ENCODE measurements at regions not wholly inside any gene's neighbourhood (a gene's known extent, or its start where the extent isn't known, plus 50 kb on each side); places are given as distances from the start of the nearest gene placed in this dataset.

DNA sequence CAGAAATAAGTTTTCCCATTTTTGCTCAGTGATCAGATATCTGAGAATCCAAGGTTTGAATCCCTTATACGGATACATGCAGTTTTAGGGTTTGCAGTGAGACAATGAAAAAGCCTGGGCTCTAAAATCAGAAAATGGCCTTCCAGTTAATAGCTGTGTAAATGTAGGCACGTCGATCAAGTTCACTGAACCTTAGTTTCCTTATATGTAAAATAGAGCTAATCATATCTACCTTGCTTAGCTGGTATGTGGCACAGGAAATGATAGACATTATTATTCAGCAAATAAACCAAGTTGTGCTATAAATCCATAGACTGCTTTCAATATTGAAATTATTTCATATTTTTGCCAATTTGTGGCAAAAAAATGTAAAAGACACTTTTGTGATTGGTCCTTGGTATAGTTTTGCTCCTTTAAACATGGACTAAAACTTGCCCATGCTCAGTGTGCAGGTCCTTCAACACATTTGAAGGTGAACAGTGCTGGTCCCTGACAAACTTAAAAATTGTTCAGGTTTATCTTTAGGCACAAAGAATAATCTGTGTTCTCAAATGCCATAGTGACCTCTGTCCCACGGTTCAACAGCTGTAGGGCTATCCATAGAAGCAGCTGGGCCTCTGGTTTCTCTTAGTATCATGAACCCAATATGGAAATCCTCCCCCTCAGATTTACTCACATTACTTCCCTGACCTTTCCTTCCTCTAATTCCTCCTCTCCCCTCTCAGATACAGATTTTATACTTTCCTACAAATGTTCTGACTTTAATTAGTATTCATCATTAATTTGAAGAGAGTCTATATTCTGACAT lies 51.0 kb downstream of the CCDC54 start:
- DNase-seq (ENCODE audit: low read depth in 1 of 2, low spot score in 1 of 2) = no peak

- peak; percentile 16 to 40 for DNase-seq (ENCODE audit: low read depth in 1 of 2, low spot score in 1 of 2)
These were observed 52.3 kb downstream of the CCDC54 start for GRCh38 chr3:107429320-107430181.

DNA sequence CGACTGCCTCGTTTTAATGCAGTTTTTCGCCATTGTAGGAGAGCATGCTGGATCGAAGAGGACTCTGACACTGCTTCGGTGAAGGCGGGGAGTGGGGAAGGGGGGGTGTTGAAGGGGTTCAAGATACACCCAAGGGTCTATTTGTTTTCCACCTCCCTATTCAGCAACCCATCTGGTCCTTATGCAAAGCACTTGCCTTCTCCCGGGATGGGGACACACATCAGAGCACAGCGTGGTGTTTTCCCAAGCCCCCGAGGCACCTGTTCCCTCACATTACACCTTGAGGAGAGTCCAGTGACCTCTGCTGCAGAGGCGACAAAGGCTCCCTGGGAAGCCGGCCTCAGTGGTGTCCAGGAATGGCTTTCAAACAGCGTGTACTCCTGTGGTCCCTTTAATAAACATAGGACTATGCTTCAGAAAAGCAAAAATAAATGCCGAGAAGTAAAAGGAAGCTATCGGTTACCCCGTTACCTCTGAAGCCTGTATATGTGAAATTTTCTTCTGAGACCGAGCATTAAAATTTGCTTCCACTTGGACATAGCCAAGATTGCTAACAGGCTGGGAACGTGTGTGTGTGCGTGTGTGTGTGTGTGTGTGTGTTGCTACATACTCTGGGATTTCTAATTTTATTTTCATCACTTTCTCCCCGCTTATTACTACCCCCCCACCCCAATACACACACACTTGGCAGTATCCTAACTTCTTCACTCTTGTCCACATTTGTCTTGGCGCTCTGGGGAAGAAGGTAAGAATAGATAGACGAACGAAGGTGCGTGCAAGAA lies 53.2 kb downstream of the CCDC54 start:
- DNase-seq (ENCODE audit: low read depth in 1 of 2, low spot score in 1 of 2) = no peak

- DNase-seq (ENCODE audit: low read depth in 1 of 2, low spot score in 1 of 2) = peak in 1 of 2 donors; percentile 6
These were observed 53.7 kb downstream of the CCDC54 start for GRCh38 chr3:107430996-107431245.

DNA sequence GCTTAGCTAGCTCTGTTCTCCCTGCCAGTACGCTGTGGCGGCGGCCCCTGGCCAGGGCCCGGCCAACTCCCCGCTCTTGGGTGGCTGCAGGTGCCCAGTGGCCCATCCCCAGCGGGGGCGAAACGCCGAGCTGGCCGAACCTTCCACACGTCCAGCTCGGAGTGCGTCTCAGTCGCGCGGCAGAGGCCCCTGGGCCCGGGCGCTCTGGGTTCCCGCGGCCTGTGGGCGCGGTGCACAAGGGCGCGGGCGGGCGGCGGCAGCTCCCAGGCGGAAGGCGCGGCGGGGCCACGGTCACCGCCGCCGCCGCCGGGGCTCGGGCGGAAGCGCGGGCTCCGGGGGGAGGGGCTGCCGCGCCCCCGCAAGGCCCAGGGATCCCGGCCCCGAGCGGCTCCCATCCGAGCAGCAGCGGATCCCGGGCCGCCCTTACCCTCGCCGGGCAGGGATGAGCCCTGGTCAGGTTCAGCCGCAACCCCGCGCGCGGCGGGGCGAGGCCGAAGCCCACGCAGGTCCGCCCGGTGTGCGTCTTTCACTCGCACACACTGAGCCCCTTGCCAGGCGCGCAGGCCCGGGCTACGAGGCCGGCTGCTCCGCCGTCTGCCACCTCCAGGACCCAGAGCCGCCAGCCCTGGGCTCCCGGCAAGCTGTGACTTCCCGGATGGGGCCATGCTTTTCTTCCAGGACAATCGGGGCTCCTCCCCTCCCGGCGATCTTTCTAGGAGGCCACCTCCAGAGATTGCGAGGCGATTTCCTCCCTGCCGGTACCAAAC lies 54.2 kb downstream of the CCDC54 start:
- peak; percentile 8 to 15 for DNase-seq (ENCODE audit: low read depth in 1 of 2, low spot score in 1 of 2)

- no peak for DNase-seq (ENCODE audit: low read depth in 1 of 2, low spot score in 1 of 2)
These were observed 54.8 kb downstream of the CCDC54 start for GRCh38 chr3:107432013-107432515.

DNA sequence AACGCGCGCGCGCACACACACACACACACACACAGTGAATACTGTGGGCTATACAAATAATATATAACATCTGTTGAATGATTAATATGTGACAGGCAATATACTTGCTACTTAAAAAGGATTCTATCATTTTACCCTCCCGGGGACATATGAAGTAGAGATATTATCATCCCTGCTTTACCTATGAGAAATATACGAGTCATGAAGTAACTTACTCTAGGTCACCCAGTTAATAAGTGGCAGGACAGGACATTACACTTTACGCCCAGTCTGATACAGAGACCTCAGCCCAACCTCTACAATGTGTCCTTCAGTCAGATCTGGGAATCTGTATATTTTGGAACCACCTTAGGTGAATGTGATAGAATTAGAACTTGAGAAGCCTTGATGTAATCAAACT lies 55.4 kb downstream of the CCDC54 start:
- no peak for DNase-seq (ENCODE audit: low read depth in 1 of 2, low spot score in 1 of 2)

DNA sequence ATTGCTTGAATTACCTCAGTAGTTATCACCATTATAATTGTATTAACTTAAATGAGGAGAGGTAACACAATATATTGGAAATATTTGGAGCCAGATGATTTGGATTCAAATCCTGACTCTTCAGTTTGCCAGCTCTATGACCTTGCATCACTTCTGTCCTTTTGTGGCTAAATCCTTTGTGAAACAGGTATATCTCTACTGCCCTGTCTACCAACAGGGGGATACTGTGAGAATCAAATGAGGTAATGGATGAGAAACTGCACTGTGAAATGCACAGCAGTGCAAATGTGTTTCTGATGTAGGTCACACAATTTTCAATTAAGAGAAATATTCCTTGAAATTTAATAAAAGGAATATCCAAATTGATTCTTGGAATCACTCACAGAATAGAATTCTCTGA lies 58.8 kb downstream of the CCDC54 start:
- DNase-seq (ENCODE audit: low read depth in 1 of 2, low spot score in 1 of 2) = no peak

GRCh38 chr3:107438671-107439070 lies 61.4 kb downstream of the CCDC54 start:
- DNase-seq (ENCODE audit: low read depth in 1 of 2, low spot score in 1 of 2) = no peak

DNA sequence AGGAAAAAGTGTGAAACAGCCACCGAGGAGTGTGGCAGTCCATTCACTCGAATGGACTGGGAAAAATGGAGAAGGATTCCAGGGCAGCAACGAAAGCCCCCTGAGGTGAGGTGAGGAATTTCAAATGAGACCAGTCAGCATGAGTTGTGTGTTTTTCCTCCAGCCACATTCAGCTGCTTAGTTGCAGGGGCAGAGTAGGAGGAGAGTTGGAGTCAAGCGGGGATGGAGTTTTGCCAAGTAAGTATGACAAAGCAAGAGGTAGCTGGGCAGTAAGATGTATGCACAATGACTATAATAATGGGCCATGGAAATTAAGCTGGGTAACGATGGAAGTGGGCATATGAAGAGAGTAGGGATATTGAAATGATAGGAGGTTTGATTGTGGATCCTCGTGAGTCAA lies 64.4 kb downstream of the CCDC54 start:
- DNase-seq (ENCODE audit: low read depth in 1 of 2, low spot score in 1 of 2) = no peak

GRCh38 chr3:107443461-107443860 lies 66.2 kb downstream of the CCDC54 start:
- DNase-seq (ENCODE audit: low read depth in 1 of 2, low spot score in 1 of 2) = no peak

DNA sequence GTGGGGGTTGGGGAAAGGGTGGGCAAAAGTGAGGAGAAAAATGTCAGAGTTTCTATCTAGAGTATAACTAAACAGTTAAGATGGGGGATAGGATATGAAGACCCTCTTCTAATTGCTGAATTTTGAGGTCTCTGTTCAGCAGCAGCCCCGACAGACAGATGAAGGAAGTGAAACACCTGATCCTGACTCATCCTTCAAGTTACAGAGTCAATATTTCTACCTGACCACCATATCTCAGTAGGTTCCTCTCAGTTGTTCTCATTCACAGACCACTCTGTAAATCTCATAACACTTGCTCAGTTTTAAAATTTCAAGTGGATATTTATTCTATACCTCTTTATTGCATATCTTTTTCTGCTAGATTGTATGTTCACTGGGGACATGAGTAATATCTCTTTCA lies 69.5 kb downstream of the CCDC54 start:
- no peak for DNase-seq (ENCODE audit: low read depth in 1 of 2, low spot score in 1 of 2)

DNA sequence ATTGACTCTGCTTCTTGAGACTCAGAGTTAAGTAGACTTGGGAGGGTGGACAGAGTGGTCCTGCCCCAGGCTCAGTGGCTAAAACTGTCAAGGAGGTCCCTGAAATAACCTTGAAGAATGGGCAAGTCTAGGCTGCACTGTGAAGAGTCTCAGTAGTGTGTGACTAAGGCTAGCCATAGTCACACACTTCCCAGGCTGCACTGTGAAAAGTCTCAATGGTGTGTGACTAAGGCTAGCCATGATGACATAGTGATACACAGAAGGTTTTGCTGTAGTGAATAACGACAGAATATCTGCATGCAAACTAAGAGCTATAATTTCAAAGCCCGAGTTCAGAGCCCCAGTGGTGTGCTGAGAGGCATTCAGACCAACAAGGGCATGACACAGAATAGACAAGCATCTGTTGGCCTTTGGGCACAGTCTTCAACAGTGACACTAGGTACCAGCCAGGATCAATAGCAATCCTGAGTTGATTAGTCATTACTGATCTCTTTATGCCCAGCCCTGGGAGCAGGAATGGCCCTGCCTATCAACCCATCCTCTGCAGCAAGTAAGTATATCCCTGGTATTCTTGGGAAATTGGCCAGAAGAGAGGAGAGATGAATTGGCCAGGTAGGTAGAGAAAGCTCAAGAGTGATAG lies 72.4 kb upstream of the BBX start:
- DNase-seq (ENCODE audit: low read depth in 1 of 2, low spot score in 1 of 2) = no peak

DNA sequence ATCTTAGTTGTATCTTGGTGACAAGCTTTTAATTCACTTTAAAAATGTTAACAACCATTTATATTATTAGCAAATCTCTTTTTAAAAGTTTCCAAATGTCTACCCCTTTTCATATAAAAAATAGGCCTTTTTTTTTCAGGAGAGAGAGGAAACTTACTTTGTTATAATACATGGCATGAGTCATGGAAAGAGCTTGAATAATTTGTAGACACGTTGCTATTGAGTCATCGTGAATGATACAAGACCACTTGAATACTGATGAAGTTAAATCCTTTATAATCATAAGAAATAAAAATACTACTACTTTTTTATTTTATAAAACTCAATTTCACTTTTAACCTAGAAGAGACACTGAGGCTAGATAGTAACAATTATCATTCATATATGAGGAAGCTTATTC lies 70.3 kb upstream of the BBX start:
- DNase-seq (ENCODE audit: low read depth in 1 of 2, low spot score in 1 of 2) = no peak

GRCh38 chr3:107453504-107453903 lies 69.3 kb upstream of the BBX start:
- DNase-seq (ENCODE audit: low read depth in 1 of 2, low spot score in 1 of 2) = no peak

- no peak for DNase-seq (ENCODE audit: low read depth in 1 of 2, low spot score in 1 of 2)
These were observed 67.1 kb upstream of the BBX start for GRCh38 chr3:107455621-107456020.

- DNase-seq (ENCODE audit: low read depth in 1 of 2, low spot score in 1 of 2) = no peak
These were observed 66.3 kb upstream of the BBX start for GRCh38 chr3:107456501-107456900.

DNA sequence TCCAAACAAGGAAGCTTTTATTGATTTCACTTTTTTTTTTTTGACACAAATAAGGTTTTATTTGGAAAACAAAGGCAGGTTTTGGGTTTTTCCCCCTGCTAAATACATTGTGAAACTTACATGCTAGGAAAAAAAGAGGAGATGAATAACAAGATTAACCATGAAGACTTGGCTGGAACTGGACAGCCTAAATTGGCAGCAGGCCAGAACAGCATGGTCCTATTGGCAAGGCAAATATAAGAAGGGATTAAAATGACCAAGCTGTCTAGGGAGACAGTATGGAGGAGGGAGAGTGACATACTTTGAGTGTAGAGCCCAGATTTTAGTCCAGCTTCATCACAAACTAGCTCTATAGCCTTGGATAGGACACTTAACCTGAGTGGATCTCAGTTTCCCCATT lies 63.9 kb upstream of the BBX start:
- no peak for DNase-seq (ENCODE audit: low read depth in 1 of 2, low spot score in 1 of 2)

- DNase-seq (ENCODE audit: low read depth in 1 of 2, low spot score in 1 of 2) = no peak
These were observed 61.0 kb upstream of the BBX start for GRCh38 chr3:107461721-107462120.

DNA sequence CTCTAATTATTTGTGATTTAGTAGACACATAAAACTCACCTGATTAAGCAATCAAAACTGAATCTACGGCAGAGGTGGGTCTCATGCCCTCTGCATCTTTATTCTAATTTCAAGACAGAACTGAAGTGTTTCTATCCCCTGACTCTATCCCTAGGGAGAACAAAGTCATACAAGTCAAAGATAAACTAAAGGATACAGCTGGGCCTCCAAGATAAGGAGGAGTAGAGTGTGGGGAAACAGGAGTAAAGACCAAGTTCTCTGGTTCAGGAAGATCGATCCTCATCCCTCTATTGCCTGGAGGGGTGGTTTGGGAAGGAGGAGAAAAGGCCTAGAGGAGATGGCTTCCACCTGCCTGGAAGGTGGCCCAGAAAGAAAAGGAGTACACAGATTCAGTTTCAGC lies 58.7 kb upstream of the BBX start:
- DNase-seq (ENCODE audit: low read depth in 1 of 2, low spot score in 1 of 2) = no peak

Measured in activated T-helper 1 cell treated with anti-CD3 and anti-CD28 coated beads, Interleukin-2, amount 50 U/mL, for 16 hours (primary cell).